Small intestine (tissue), 7 donors: ENCODE measurements at regions not wholly inside any gene's neighbourhood (a gene's known extent, or its start where the extent isn't known, plus 50 kb on each side); places are given as distances from the start of the nearest gene placed in this dataset.

Experiments used
- DNase-seq, 2 donors: peaks; one replicate each; pipeline versions ENCODE4 v3.0.0 to v3.0.0-alpha.2; 2013
- FAIRE-seq: peaks from 2 replicates; lab custom pipeline; 2012; peaks lifted over from hg19 to GRCh38; lab: Jason Lieb, UNC
- H3K27ac ChIP-seq, 3 donors: one replicate each; pipeline ENCODE4 v1.5.1; 2013; ENCODE audit warnings: low read length in 2 of 3, mild to moderate bottlenecking in 2 of 3, control low read depth in 1 of 3, inconsistent platforms in 1 of 3, low read depth in 1 of 3, moderate library complexity in 1 of 3
- H3K27me3 ChIP-seq, 3 donors: one replicate each; pipeline ENCODE4 v1.6.1; 2013; ENCODE audit warnings: low read length in 3 of 3, inconsistent platforms in 1 of 3; ENCODE audit not compliant: control insufficient read depth in 3 of 3, insufficient read depth in 3 of 3
- H3K36me3 ChIP-seq, 3 donors: one replicate each; pipeline ENCODE4 v1.6.1; 2013; ENCODE audit warnings: low read length in 3 of 3, inconsistent platforms in 1 of 3, low read depth in 1 of 3, mild to moderate bottlenecking in 1 of 3, moderate library complexity in 1 of 3; ENCODE audit not compliant: control insufficient read depth in 3 of 3, insufficient read depth in 2 of 3
- H3K4me1 ChIP-seq, 3 donors: one replicate each; pipeline ENCODE4 v1.6.1; 2013; ENCODE audit warnings: low read length in 2 of 3, inconsistent platforms in 1 of 3, low read depth in 1 of 3, mild to moderate bottlenecking in 1 of 3, moderate library complexity in 1 of 3; ENCODE audit not compliant: control insufficient read depth in 3 of 3, insufficient read depth in 2 of 3
- H3K4me3 ChIP-seq, 3 donors: one replicate each; pipeline ENCODE4 v1.5.1; 2013; ENCODE audit warnings: low read length in 3 of 3, control low read depth in 1 of 3, inconsistent platforms in 1 of 3, low read depth in 1 of 3, mild to moderate bottlenecking in 1 of 3, moderate library complexity in 1 of 3
- H3K9me3 ChIP-seq, 2 donors: one replicate each; pipeline ENCODE4 v1.6.1; 2013; ENCODE audit warnings: low read depth in 1 of 2, low read length in 1 of 2; ENCODE audit not compliant: control insufficient read depth in 2 of 2, insufficient read depth in 1 of 2
- WGBS, 3 donors: extraction: QIAGEN DNeasy Blood & Tissue Kit; methylation state at CpG; one replicate each; pipeline ENCODE4 v1.1.7; 2013; 5-methylcytosine and 5-hydroxymethylcytosine counted together
- donor health status: healthy with polysubstance abuse.
- donor health status: control.
- donor health status: control.
- donor health status: Bipolar disorder and iron deficiency.
- donor health status: healthy.

GRCh38 chr3:31170932-31171670, 276.6 kb upstream of the GADL1 start:
- no peak for DNase-seq
- no peaks in the 10 kb centered on the region for H3K36me3 ChIP-seq
- no peaks in the 10 kb centered on the region for H3K9me3 ChIP-seq
- FAIRE-seq: no peak
- 63 to 84% (median 84%) methylated on average over 2 of the region's 2 CpGs for WGBS, 3 donors
- H3K27me3 ChIP-seq: no peaks in the 10 kb centered on the region
- no peaks in the 10 kb centered on the region for H3K4me1 ChIP-seq
- H3K4me3 ChIP-seq: no peak overlapping the region
- H3K27ac ChIP-seq: no peak overlapping the region

- Histone ChIP-seq H3K27ac (no peak overlapping the region), H3K27me3 (no peaks in the 10 kb centered on the region), H3K4me1 (no peaks in the 10 kb centered on the region), H3K4me3 (no peak overlapping the region), H3K36me3 (no peaks in the 10 kb centered on the region), H3K9me3 (no peaks in the 10 kb centered on the region)
- WGBS, 3 donors: 30 to 64% (median 39%) methylated on average over 4 of the region's 4 CpGs
- FAIRE-seq: no peak
- peak in 1 of 2 donors; percentile 41 for DNase-seq
These were observed 277.9 kb upstream of the GADL1 start for GRCh38 chr3:31172336-31172735.

- no peak for DNase-seq
- Histone ChIP-seq H3K36me3 (no peaks in the 10 kb centered on the region), H3K27me3 (no peaks in the 10 kb centered on the region), H3K27ac (no peak overlapping the region), H3K4me3 (no peak overlapping the region), H3K9me3 (no peaks in the 10 kb centered on the region), H3K4me1 (no peaks in the 10 kb centered on the region)
- FAIRE-seq: no peak
- 85 to 92% (median 85%) methylated on average over 1 of the region's 1 CpG for whole genome bisulfite sequencing, 3 donors
These were observed 278.8 kb upstream of the GADL1 start for GRCh38 chr3:31173118-31173718.

- FAIRE-seq (no peak), DNase-seq (no peak)
- Histone ChIP-seq H3K9me3 (no peaks in the 10 kb centered on the region), H3K27ac (no peak overlapping the region), H3K4me1 (no peaks in the 10 kb centered on the region), H3K4me3 (no peak overlapping the region), H3K36me3 (no peaks in the 10 kb centered on the region), H3K27me3 (no peaks in the 10 kb centered on the region)
- WGBS, 3 donors: 49 to 54% (median 50%) methylated on average over 3 of the region's 3 CpGs
These were observed 279.6 kb upstream of the GADL1 start for GRCh38 chr3:31174079-31174478.

GRCh38 chr3:31176045-31176444, 281.6 kb upstream of the GADL1 start:
- DNase-seq (no peak), FAIRE-seq (no peak)
- H3K4me3 ChIP-seq: no peak overlapping the region
- no peaks in the 10 kb centered on the region for H3K27me3 ChIP-seq
- no peak overlapping the region for H3K27ac ChIP-seq
- H3K4me1 ChIP-seq: no peaks in the 10 kb centered on the region
- H3K9me3 ChIP-seq: peaks cover 0 to 3% of the 10 kb centered on the region in 2 donors
- 91 to 92% (median 91%) methylated on average over 3 of the region's 3 CpGs for WGBS, 3 donors
- H3K36me3 ChIP-seq: no peaks in the 10 kb centered on the region

GRCh38 chr3:31178467-31178866, 284.0 kb upstream of the GADL1 start:
- DNase-seq (no peak), FAIRE-seq (no peak)
- H3K27me3 ChIP-seq: no peaks in the 10 kb centered on the region
- no peaks in the 10 kb centered on the region for H3K4me1 ChIP-seq
- H3K9me3 ChIP-seq: peaks cover 0 to 7% of the 10 kb centered on the region in 2 donors
- 50 to 57% (median 53%) methylated on average over 4 of the region's 4 CpGs for WGBS, 3 donors
- H3K36me3 ChIP-seq: no peaks in the 10 kb centered on the region
- no peak overlapping the region for H3K4me3 ChIP-seq
- no peak overlapping the region for H3K27ac ChIP-seq

GRCh38 chr3:31179768-31180167, 285.3 kb upstream of the GADL1 start:
- DNase-seq (no peak), FAIRE-seq (no peak)
- H3K36me3 ChIP-seq: no peaks in the 10 kb centered on the region
- H3K9me3 ChIP-seq: peaks cover 0 to 7% of the 10 kb centered on the region in 2 donors
- no peak overlapping the region for H3K27ac ChIP-seq
- 76 to 88% (median 83%) methylated on average over 3 of the region's 3 CpGs for WGBS, 3 donors
- no peaks in the 10 kb centered on the region for H3K27me3 ChIP-seq
- no peak overlapping the region for H3K4me3 ChIP-seq
- H3K4me1 ChIP-seq: no peaks in the 10 kb centered on the region

GRCh38 chr3:31180274-31180673, 285.8 kb upstream of the GADL1 start:
- no peaks in the 10 kb centered on the region for H3K27me3 ChIP-seq
- 21 to 46% (median 27%) methylated on average over 1 of the region's 1 CpG for WGBS, 3 donors
- no peak overlapping the region for H3K4me3 ChIP-seq
- no peak overlapping the region for H3K27ac ChIP-seq
- no peaks in the 10 kb centered on the region for H3K4me1 ChIP-seq
- no peaks in the 10 kb centered on the region for H3K36me3 ChIP-seq
- FAIRE-seq: no peak
- peaks cover 0 to 7% of the 10 kb centered on the region in 2 donors for H3K9me3 ChIP-seq
- no peak for DNase-seq
